Esophagus squamous epithelium (tissue), 5 donors: ENCODE measurements at regions not wholly inside any gene's neighbourhood (a gene's known extent, or its start where the extent isn't known, plus 50 kb on each side); places are given as distances from the start of the nearest gene placed in this dataset.

ENCODE experiments used
- DNase-seq: peaks from one replicate; lab custom pipeline; 2025; lab: John Stamatoyannopoulos, UW
- H3K27ac ChIP-seq, 4 donors: fragments of 200-600 bp; sonication (generic); one replicate each; pipeline ENCODE4 v1.5.1; 2016 to 2019; ENCODE audit warnings: mild to moderate bottlenecking in 1 of 4
- H3K27me3 ChIP-seq, 4 donors: fragments of 200-600 bp; sonication (generic); 1 replicate in 3 of 4; 2 replicates in 1 of 4; pipeline versions ENCODE4 v1.5.1 to v1.6.0; 2017 to 2021; ENCODE audit warnings: antibody characterized with exemption in 1 of 4
- H3K36me3 ChIP-seq, 3 donors: fragments of 200-600 bp; sonication (generic); one replicate each; pipeline ENCODE4 v1.5.1; 2016 to 2019
- H3K4me1 ChIP-seq, 3 donors: fragments of 200-600 bp; sonication (generic); one replicate each; pipeline ENCODE4 v1.5.1; 2017 to 2019
- H3K4me3 ChIP-seq, 4 donors: fragments of 200-600 bp; sonication (generic); 1 replicate in 3 of 4; 2 replicates in 1 of 4; pipeline ENCODE4 v1.5.1; 2016 to 2019; ENCODE audit warnings: mild to moderate bottlenecking in 2 of 4, moderate library complexity in 1 of 4
- H3K9me3 ChIP-seq, 3 donors: fragments of 200-600 bp; sonication (generic); one replicate each; pipeline ENCODE4 v1.5.1; 2016 to 2019
- POLR2A ChIP-seq, 4 donors: fragments of 450-650 bp; IDR thresholded peaks; one replicate each; pipeline ENCODE4 v1.6.1; 2017; ENCODE audit warnings: antibody characterized with exemption in 4 of 4, mild to moderate bottlenecking in 4 of 4, moderate library complexity in 3 of 4
- WGBS, 2 donors: methylation state at CpG; one replicate each; pipeline ENCODE4 v1.1.5; 2018; 5-methylcytosine and 5-hydroxymethylcytosine counted together
- intact Hi-C: fragments of 100-400 bp; cut with DNase I; formaldehyde crosslinking; loops from one replicate; pipeline ENCODE4 v1.15.0; 2022
- TF ChIP-seq, protein P1 (sequence below), 6 experiments: fragments of 450-650 bp in 4 of 6; fragments of 200-600 bp in 2 of 6; sonication (generic) in 2 of 6; IDR thresholded peaks; one replicate each; pipeline ENCODE4 v1.5.1; 2016 to 2019; ENCODE audit warnings: antibody characterized with exemption in 6 of 6, mild to moderate bottlenecking in 4 of 6, moderate library complexity in 4 of 6
- donor health status: DM: yes; HTN: yes; CAD: no.

DNA sequence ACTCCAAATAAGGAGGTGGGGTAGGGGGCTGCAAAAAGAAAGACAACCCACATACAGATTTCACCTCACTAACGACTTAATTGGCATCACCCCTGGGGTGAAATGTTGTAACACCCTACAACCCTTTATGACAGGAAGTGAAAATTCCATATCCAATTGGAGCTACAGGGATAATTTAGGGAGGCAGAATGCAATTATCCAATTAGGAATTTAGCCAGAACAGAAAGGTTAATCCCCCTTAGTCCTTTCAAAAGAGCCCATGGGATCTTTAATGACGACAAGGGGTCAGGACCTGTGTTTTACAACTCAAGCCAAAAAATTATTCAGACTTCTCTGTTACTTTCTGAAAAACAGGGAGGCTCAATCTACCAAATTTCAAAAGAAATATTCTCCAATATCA lies 1027.1 kb downstream of the TMEM182 start:
- no peak for DNase-seq
- intact Hi-C loops, result no loop called here
- TF ChIP-seq, protein P1, sequence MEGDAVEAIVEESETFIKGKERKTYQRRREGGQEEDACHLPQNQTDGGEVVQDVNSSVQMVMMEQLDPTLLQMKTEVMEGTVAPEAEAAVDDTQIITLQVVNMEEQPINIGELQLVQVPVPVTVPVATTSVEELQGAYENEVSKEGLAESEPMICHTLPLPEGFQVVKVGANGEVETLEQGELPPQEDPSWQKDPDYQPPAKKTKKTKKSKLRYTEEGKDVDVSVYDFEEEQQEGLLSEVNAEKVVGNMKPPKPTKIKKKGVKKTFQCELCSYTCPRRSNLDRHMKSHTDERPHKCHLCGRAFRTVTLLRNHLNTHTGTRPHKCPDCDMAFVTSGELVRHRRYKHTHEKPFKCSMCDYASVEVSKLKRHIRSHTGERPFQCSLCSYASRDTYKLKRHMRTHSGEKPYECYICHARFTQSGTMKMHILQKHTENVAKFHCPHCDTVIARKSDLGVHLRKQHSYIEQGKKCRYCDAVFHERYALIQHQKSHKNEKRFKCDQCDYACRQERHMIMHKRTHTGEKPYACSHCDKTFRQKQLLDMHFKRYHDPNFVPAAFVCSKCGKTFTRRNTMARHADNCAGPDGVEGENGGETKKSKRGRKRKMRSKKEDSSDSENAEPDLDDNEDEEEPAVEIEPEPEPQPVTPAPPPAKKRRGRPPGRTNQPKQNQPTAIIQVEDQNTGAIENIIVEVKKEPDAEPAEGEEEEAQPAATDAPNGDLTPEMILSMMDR (IDR thresholded peaks at IDR 0.05), result no peak
- no peak for TF ChIP-seq POLR2A (IDR thresholded peaks at IDR 0.05)
- 9 to 19% methylated on average over 2 of the region's 2 CpGs for WGBS, 2 donors
- no peak overlapping the region for H3K27ac ChIP-seq
- no peaks in the 10 kb centered on the region for H3K9me3 ChIP-seq
- no peaks in the 10 kb centered on the region for H3K27me3 ChIP-seq
- no peak overlapping the region for H3K4me3 ChIP-seq
- H3K4me1 ChIP-seq, result no peaks in the 10 kb centered on the region
- H3K36me3 ChIP-seq, result no peaks in the 10 kb centered on the region

DNA sequence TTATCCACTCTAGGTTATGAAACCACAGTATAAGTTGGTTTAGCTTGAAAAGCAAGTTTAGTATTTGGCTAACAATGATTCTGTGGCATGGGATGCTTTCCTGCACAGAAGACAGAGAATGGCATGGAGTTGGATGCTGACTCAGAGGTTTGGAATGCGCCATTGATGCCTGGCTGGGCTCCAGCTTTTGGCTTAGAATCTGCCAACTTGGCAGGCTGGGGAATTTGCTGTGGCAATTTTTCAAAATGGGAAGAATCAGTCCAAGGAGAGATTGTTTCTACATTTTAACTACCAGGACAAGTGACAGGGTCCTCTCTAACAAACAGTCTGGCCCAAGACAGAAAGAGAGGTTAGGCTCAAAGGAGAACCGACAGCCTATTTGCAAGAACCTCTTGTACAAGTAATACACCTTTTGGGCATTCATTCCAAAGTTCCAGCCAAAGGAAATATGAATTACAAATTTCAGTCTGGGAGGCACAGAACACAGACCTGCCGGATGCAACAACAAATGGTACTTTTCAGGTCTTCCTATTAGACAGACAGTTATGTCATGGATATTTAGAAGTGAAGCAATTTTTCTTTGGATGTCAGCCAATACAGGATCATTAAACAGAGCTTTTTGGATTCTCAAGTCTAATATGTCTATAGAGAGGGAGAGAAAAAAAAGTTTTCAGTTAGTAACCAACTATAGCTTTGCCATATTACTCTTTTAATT lies 1027.7 kb downstream of the TMEM182 start:
- H3K9me3 ChIP-seq, result no peaks in the 10 kb centered on the region
- no peaks in the 10 kb centered on the region for H3K36me3 ChIP-seq
- no peak for DNase-seq
- TF ChIP-seq POLR2A (IDR thresholded peaks at IDR 0.05), result no peak
- TF ChIP-seq, protein P1 (IDR thresholded peaks at IDR 0.05), result no peak
- intact Hi-C loops, result no loop called here
- no peaks in the 10 kb centered on the region for H3K4me1 ChIP-seq
- H3K27me3 ChIP-seq, result no peaks in the 10 kb centered on the region
- 13 to 25% methylated on average over 3 of the region's 3 CpGs for WGBS, 2 donors
- no peak overlapping the region for H3K4me3 ChIP-seq
- H3K27ac ChIP-seq, result no peak overlapping the region

DNA sequence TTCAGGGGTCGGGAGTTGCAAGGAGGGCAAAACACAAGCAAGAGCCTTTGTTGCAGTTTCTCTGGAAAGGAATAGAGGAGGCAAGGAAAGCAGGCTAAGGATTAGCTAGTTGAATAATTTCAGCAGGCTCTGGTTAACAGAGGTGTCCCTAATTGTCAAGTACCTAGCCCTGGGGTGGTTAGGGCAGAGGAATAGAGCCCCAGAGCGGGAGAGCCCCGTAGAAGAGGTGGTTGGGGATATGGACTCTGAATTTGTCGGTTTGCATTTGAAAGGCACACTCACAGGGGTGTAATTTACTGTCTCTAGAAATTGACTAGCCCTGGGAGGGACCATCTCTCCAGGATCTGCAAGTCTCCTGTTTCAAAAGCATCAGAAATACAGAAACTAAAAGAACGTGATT lies 1030.2 kb downstream of the TMEM182 start:
- no peak for DNase-seq
- intact Hi-C loops, result no loop called here
- Histone ChIP-seq H3K36me3 (no peaks in the 10 kb centered on the region), H3K4me3 (no peak overlapping the region), H3K27ac (no peak overlapping the region), H3K27me3 (no peaks in the 10 kb centered on the region), H3K4me1 (no peaks in the 10 kb centered on the region), H3K9me3 (no peaks in the 10 kb centered on the region)
- TF ChIP-seq, protein P1 (IDR thresholded peaks at IDR 0.05), result no peak
- TF ChIP-seq POLR2A (IDR thresholded peaks at IDR 0.05), result no peak
- WGBS, 2 donors, result 34 to 38% methylated on average over 5 of the region's 5 CpGs

DNA sequence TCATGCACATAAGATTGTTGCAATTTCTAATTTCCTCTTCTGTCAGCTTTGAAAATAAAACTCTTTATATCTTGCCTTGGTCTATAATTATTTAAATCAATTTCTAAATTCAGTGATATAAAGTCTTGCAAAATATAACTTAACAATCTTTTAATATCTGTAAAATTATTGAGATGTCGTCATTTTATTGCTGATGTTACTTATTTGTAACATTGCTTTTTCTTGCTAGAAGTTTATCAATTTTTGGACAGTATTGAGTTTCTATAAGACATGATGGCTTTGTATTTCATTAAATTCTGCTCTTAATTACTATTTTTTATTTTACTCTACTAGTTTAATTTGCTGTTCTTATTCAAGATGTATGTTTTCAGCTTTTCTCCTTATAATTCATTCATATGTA lies 1036.5 kb downstream of the TMEM182 start:
- intact Hi-C loops, result no loop called here
- Histone ChIP-seq H3K27me3 (no peaks in the 10 kb centered on the region), H3K9me3 (no peaks in the 10 kb centered on the region), H3K4me1 (no peaks in the 10 kb centered on the region), H3K36me3 (no peaks in the 10 kb centered on the region), H3K4me3 (no peak overlapping the region), H3K27ac (no peak overlapping the region)
- TF ChIP-seq, protein P1 (IDR thresholded peaks at IDR 0.05), result no peak
- TF ChIP-seq POLR2A (IDR thresholded peaks at IDR 0.05), result no peak
- WGBS, 2 donors, result 85 to 88% methylated on average over 1 of the region's 1 CpG
- no peak for DNase-seq

DNA sequence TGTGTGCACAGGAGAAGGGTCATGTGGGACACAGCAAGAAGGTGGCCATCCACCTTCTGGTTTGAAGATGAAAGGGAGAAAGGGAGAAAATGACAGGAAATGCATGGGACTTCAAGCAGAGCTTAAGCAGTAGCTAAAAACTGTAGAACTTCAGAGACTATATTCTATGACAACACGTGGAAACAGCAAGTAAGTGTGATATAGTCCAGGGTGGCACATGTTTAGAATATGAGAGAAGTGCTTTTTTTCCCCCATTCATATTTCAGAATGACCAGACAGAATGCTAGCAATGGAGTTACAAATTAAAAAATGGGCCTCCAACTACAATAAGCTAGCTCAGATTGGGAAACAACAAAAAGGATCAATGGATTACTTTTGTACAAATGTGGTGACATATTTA lies 1042.2 kb downstream of the TMEM182 start:
- Histone ChIP-seq H3K27ac (no peak overlapping the region), H3K9me3 (no peaks in the 10 kb centered on the region), H3K27me3 (no peaks in the 10 kb centered on the region), H3K36me3 (no peaks in the 10 kb centered on the region), H3K4me1 (no peaks in the 10 kb centered on the region), H3K4me3 (no peak overlapping the region)
- 17 to 25% methylated on average over 1 of the region's 1 CpG for WGBS, 2 donors
- intact Hi-C loops, result no loop called here
- TF ChIP-seq POLR2A (IDR thresholded peaks at IDR 0.05), result no peak
- TF ChIP-seq, protein P1 (IDR thresholded peaks at IDR 0.05), result no peak
- DNase-seq, result no peak
